Panc1 (cell line): ENCODE measurements at regions not wholly inside any gene's neighbourhood (a gene's known extent, or its start where the extent isn't known, plus 50 kb on each side); places are given as distances from the start of the nearest gene placed in this dataset.

Experiments used
- ATAC-seq: fragments of 200-7000 bp; cut with Tn5 transposase; 2 replicates; pipeline ENCODE4 v1.9.1; 2020; ENCODE audit warnings: mild to moderate bottlenecking, moderate library complexity
- BruUV-seq: library from RNA; stranded (reverse); fragments of 400-500 nt; replicated peaks from 2 replicates; lab custom pipeline; 2021; lab: Mats Ljungman, UMichigan
- CTCF ChIA-PET: fragments of 300-600 bp; sonication (Branson Sonifier 250); formaldehyde crosslinking; loops from one replicate; lab custom pipeline; 2022; ENCODE audit warnings: antibody characterized with exemption; lab: Charles Lee
- POLR2A ChIA-PET: fragments of 300-600 bp; sonication (Branson Sonifier 250); formaldehyde crosslinking; loops from one replicate; lab custom pipeline; 2022; ENCODE audit warnings: antibody characterized with exemption; lab: Charles Lee
- DNase-seq: peaks from one replicate; pipeline ENCODE4 v3.0.0-alpha.2; 2010; ENCODE audit warnings: low read depth, low spot score
- H3K27ac ChIP-seq: 2 replicates; pipeline ENCODE4 v1.5.1; 2011; ENCODE audit warnings: mild to moderate bottlenecking, low read length, inconsistent platforms
- H3K27me3 ChIP-seq: fragments of 200-500 bp; sonication (Bioruptor generic); 2 replicates; pipeline ENCODE4 v1.6.0; 2014; ENCODE audit warnings: low read length, inconsistent platforms; ENCODE audit not compliant: control insufficient read depth, insufficient read depth
- H3K36me3 ChIP-seq: fragments of 200-500 bp; sonication (Bioruptor generic); 2 replicates; pipeline ENCODE4 v1.5.1; 2014; ENCODE audit warnings: inconsistent platforms, mild to moderate bottlenecking, low read length, moderate library complexity; ENCODE audit not compliant: control insufficient read depth, insufficient read depth
- H3K4me1 ChIP-seq: 2 replicates; pipeline ENCODE4 v1.5.1; 2011; ENCODE audit warnings: inconsistent platforms, mild to moderate bottlenecking, low read length, moderate library complexity; ENCODE audit not compliant: control insufficient read depth, insufficient read depth
- H3K4me3 ChIP-seq, 2 experiments: 2 replicates each; pipeline ENCODE4 v1.5.1; 2011 to 2012; ENCODE audit warnings: low read depth in 2 of 2, low read length in 2 of 2, mild to moderate bottlenecking in 2 of 2, inconsistent platforms in 1 of 2, moderate library complexity in 1 of 2
- H3K9me3 ChIP-seq: fragments of 200-500 bp; sonication (Bioruptor generic); 2 replicates; pipeline ENCODE4 v1.5.1; 2014; ENCODE audit warnings: low read depth, mild to moderate bottlenecking, inconsistent platforms, low read length, moderate library complexity; ENCODE audit not compliant: control insufficient read depth, insufficient read depth
- POLR2AphosphoS5 ChIP-seq: IDR thresholded peaks from 2 replicates; pipeline ENCODE4 v1.6.1; 2012; ENCODE audit warnings: mild to moderate bottlenecking, low read depth, low read length, moderate library complexity
- SIN3A ChIP-seq: IDR thresholded peaks from 2 replicates; pipeline ENCODE4 v1.6.1; 2012; ENCODE audit warnings: low read depth, mild to moderate bottlenecking, low read length, moderate library complexity, borderline replicate concordance; ENCODE audit not compliant: insufficient read depth
- TCF7L2 ChIP-seq: IDR thresholded peaks from 2 replicates; pipeline ENCODE4 v1.6.1; 2011; ENCODE audit warnings: mild to moderate bottlenecking, low read depth, low read length, inconsistent platforms
- in situ Hi-C: cut with HindIII; loops from 2 replicates; pipeline ENCODE4 v1.10.0; 2016; ENCODE audit warnings: low sequenced_read_pairs, low pct_unique_long_range_greater_than_20kb
- intact Hi-C: fragments of 100-400 bp; cut with micrococcal nuclease; formaldehyde crosslinking; loops from one replicate; pipeline ENCODE4 v1.10.0; 2022; ENCODE audit not compliant: unreplicated experiment
- TF ChIP-seq, protein P1 (sequence below): fragments of 450-650 bp; IDR thresholded peaks from 2 replicates; pipeline ENCODE4 v1.5.1; 2017; ENCODE audit warnings: mild to moderate bottlenecking
- TF ChIP-seq, protein P2 (sequence below), 2 experiments: IDR thresholded peaks; 2 replicates each; pipeline ENCODE4 v1.6.1; 2011 to 2012; ENCODE audit warnings: low read depth in 2 of 2, control low read depth in 1 of 2, low read length in 1 of 2, mild to moderate bottlenecking in 1 of 2, moderate library complexity in 1 of 2; ENCODE audit not compliant: insufficient read depth in 1 of 2

DNA sequence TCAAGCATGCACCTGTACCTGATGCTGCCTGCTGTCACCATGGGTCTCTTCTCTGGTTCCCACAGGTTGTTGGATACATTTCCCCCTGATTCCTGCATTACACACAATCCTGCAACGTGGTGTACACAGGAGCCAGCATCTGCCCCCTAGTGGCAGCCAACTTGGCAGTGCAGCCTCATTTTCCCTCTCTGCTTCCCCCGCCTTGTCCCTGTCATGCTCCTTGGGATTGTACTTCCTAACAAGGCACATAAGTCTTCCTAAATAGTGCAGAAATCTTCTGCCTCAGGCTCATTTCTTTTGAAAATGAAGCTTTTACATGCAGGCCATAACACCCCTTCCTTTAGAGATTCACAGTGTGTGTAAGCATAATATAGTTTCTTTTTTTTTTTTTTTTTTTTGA, 387.5 kb downstream of the CCSER2 start:
- no peaks in the 10 kb centered on the region for H3K36me3 ChIP-seq
- CTCF ChIA-PET: no interaction called here
- BruUV-seq: no TSS peak

DNA sequence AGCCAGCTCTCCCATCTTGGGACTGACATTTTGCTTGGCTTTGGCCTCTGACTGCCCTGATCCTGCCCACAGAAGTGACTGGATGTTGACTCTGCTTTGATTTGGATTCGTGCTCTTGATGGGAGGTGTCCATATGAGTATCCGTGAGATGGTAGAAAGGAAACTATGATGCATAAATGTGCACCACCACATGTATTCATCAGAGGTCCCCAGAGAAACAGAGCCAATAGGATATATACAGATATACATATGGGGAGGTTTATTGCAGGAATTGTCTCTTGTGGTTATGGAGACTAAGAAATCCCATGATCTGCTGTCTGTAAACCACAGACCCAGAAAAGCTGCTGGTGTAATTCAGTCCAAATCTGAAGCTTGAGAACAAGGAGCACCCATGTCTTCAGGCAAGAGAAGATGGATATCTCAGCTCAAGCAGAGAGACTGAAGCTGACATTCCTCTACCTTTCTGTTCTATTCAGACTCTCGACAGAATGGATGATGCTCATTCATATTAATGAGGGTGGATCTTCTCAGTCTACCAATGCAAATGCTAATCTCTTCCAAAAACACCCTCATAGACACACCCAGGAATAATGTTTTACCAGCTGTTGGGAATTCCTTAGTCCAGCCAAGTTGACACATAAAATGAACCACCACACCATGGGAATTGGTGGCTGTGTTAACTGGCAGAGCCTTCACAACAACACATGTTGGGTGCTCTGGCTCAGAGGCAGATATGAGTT, 390.7 kb downstream of the CCSER2 start:
- no TSS peak for BruUV-seq
- CTCF ChIA-PET: no interaction called here

More for the DNA sequence above, 387.5 kb downstream of the CCSER2 start:
- H3K27ac ChIP-seq: no peak overlapping the region
- TF ChIP-seq SIN3A (no peak), POLR2AphosphoS5 (no peak), TCF7L2 (no peak)
- TF ChIP-seq, protein P1, sequence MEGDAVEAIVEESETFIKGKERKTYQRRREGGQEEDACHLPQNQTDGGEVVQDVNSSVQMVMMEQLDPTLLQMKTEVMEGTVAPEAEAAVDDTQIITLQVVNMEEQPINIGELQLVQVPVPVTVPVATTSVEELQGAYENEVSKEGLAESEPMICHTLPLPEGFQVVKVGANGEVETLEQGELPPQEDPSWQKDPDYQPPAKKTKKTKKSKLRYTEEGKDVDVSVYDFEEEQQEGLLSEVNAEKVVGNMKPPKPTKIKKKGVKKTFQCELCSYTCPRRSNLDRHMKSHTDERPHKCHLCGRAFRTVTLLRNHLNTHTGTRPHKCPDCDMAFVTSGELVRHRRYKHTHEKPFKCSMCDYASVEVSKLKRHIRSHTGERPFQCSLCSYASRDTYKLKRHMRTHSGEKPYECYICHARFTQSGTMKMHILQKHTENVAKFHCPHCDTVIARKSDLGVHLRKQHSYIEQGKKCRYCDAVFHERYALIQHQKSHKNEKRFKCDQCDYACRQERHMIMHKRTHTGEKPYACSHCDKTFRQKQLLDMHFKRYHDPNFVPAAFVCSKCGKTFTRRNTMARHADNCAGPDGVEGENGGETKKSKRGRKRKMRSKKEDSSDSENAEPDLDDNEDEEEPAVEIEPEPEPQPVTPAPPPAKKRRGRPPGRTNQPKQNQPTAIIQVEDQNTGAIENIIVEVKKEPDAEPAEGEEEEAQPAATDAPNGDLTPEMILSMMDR: peak; percentile 69
- H3K9me3 ChIP-seq: no peaks in the 10 kb centered on the region
- peaks cover 4% of the 10 kb centered on the region; the same call in 1 of the 2 replicates for H3K27me3 ChIP-seq
- POLR2A ChIA-PET: no interaction called here
- ATAC-seq (no peak), DNase-seq (peak; percentile 22)
- intact Hi-C loops (no loop called here), in situ Hi-C loops (no loop called here)
- no peak overlapping the region for H3K4me3 ChIP-seq
- no peaks in the 10 kb centered on the region for H3K4me1 ChIP-seq

More for the DNA sequence above, 390.7 kb downstream of the CCSER2 start:
- DNase-seq (no peak), ATAC-seq (no peak)
- no peak overlapping the region for H3K27ac ChIP-seq
- POLR2A ChIA-PET: no interaction called here
- no peaks in the 10 kb centered on the region for H3K9me3 ChIP-seq
- intact Hi-C loops: no loop called here
- no peak overlapping the region for H3K4me3 ChIP-seq
- in situ Hi-C loops: no loop called here
- no peaks in the 10 kb centered on the region for H3K36me3 ChIP-seq
- H3K27me3 ChIP-seq: 0 out of 2 replicates have a peak, but pooled peaks cover 2% of the 10 kb centered on the region
- no peaks in the 10 kb centered on the region for H3K4me1 ChIP-seq
- TF ChIP-seq, protein P1: no peak
- TF ChIP-seq, protein P2, sequence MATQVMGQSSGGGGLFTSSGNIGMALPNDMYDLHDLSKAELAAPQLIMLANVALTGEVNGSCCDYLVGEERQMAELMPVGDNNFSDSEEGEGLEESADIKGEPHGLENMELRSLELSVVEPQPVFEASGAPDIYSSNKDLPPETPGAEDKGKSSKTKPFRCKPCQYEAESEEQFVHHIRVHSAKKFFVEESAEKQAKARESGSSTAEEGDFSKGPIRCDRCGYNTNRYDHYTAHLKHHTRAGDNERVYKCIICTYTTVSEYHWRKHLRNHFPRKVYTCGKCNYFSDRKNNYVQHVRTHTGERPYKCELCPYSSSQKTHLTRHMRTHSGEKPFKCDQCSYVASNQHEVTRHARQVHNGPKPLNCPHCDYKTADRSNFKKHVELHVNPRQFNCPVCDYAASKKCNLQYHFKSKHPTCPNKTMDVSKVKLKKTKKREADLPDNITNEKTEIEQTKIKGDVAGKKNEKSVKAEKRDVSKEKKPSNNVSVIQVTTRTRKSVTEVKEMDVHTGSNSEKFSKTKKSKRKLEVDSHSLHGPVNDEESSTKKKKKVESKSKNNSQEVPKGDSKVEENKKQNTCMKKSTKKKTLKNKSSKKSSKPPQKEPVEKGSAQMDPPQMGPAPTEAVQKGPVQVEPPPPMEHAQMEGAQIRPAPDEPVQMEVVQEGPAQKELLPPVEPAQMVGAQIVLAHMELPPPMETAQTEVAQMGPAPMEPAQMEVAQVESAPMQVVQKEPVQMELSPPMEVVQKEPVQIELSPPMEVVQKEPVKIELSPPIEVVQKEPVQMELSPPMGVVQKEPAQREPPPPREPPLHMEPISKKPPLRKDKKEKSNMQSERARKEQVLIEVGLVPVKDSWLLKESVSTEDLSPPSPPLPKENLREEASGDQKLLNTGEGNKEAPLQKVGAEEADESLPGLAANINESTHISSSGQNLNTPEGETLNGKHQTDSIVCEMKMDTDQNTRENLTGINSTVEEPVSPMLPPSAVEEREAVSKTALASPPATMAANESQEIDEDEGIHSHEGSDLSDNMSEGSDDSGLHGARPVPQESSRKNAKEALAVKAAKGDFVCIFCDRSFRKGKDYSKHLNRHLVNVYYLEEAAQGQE (IDR thresholded peaks at IDR 0.05; ENCODE audit: insufficient read depth in 1 of 2, low read depth in 2 of 2, low read length in 1 of 2): no peak
- TF ChIP-seq POLR2AphosphoS5: no peak
- no peak for TF ChIP-seq TCF7L2
- no peak for TF ChIP-seq SIN3A
